Panc1 (cell line): ENCODE measurements at regions not wholly inside any gene's neighbourhood (a gene's known extent, or its start where the extent isn't known, plus 50 kb on each side); places are given as distances from the start of the nearest gene placed in this dataset.
A peak's percentile ranks its signal among the peaks of the same experiment; 100 is the strongest.

Experiments used
- ATAC-seq: fragments of 200-7000 bp; cut with Tn5 transposase; 2 replicates; pipeline ENCODE4 v1.9.1; 2020; ENCODE audit warnings: mild to moderate bottlenecking, moderate library complexity
- BruUV-seq: library from RNA; stranded (reverse); fragments of 400-500 nt; replicated peaks from 2 replicates; lab custom pipeline; 2021; lab: Mats Ljungman, UMichigan
- CTCF ChIA-PET: fragments of 300-600 bp; sonication (Branson Sonifier 250); formaldehyde crosslinking; loops from one replicate; lab custom pipeline; 2022; ENCODE audit warnings: antibody characterized with exemption; lab: Charles Lee
- POLR2A ChIA-PET: fragments of 300-600 bp; sonication (Branson Sonifier 250); formaldehyde crosslinking; loops from one replicate; lab custom pipeline; 2022; ENCODE audit warnings: antibody characterized with exemption; lab: Charles Lee
- DNase-seq: peaks from one replicate; pipeline ENCODE4 v3.0.0-alpha.2; 2010; ENCODE audit warnings: low read depth, low spot score
- H3K27ac ChIP-seq: 2 replicates; pipeline ENCODE4 v1.5.1; 2011; ENCODE audit warnings: mild to moderate bottlenecking, low read length, inconsistent platforms
- H3K27me3 ChIP-seq: fragments of 200-500 bp; sonication (Bioruptor generic); 2 replicates; pipeline ENCODE4 v1.6.0; 2014; ENCODE audit warnings: low read length, inconsistent platforms; ENCODE audit not compliant: control insufficient read depth, insufficient read depth
- H3K36me3 ChIP-seq: fragments of 200-500 bp; sonication (Bioruptor generic); 2 replicates; pipeline ENCODE4 v1.5.1; 2014; ENCODE audit warnings: inconsistent platforms, mild to moderate bottlenecking, low read length, moderate library complexity; ENCODE audit not compliant: control insufficient read depth, insufficient read depth
- H3K4me1 ChIP-seq: 2 replicates; pipeline ENCODE4 v1.5.1; 2011; ENCODE audit warnings: inconsistent platforms, mild to moderate bottlenecking, low read length, moderate library complexity; ENCODE audit not compliant: control insufficient read depth, insufficient read depth
- H3K4me3 ChIP-seq, 2 experiments: 2 replicates each; pipeline ENCODE4 v1.5.1; 2011 to 2012; ENCODE audit warnings: low read depth in 2 of 2, low read length in 2 of 2, mild to moderate bottlenecking in 2 of 2, inconsistent platforms in 1 of 2, moderate library complexity in 1 of 2
- H3K9me3 ChIP-seq: fragments of 200-500 bp; sonication (Bioruptor generic); 2 replicates; pipeline ENCODE4 v1.5.1; 2014; ENCODE audit warnings: low read depth, mild to moderate bottlenecking, inconsistent platforms, low read length, moderate library complexity; ENCODE audit not compliant: control insufficient read depth, insufficient read depth
- CTCF ChIP-seq: fragments of 450-650 bp; IDR thresholded peaks from 2 replicates; pipeline ENCODE4 v1.5.1; 2017; ENCODE audit warnings: mild to moderate bottlenecking
- POLR2AphosphoS5 ChIP-seq: IDR thresholded peaks from 2 replicates; pipeline ENCODE4 v1.6.1; 2012; ENCODE audit warnings: mild to moderate bottlenecking, low read depth, low read length, moderate library complexity
- REST ChIP-seq, 2 experiments: IDR thresholded peaks; 2 replicates each; pipeline ENCODE4 v1.6.1; 2011 to 2012; ENCODE audit warnings: low read depth in 2 of 2, control low read depth in 1 of 2, low read length in 1 of 2, mild to moderate bottlenecking in 1 of 2, moderate library complexity in 1 of 2; ENCODE audit not compliant: insufficient read depth in 1 of 2
- SIN3A ChIP-seq: IDR thresholded peaks from 2 replicates; pipeline ENCODE4 v1.6.1; 2012; ENCODE audit warnings: low read depth, mild to moderate bottlenecking, low read length, moderate library complexity, borderline replicate concordance; ENCODE audit not compliant: insufficient read depth
- TCF7L2 ChIP-seq: IDR thresholded peaks from 2 replicates; pipeline ENCODE4 v1.6.1; 2011; ENCODE audit warnings: mild to moderate bottlenecking, low read depth, low read length, inconsistent platforms
- in situ Hi-C: cut with HindIII; loops from 2 replicates; pipeline ENCODE4 v1.10.0; 2016; ENCODE audit warnings: low sequenced_read_pairs, low pct_unique_long_range_greater_than_20kb
- intact Hi-C: fragments of 100-400 bp; cut with micrococcal nuclease; formaldehyde crosslinking; loops from one replicate; pipeline ENCODE4 v1.10.0; 2022; ENCODE audit not compliant: unreplicated experiment

GRCh38 chr10:52378124-52378523, 64.0 kb downstream of the DKK1 start:
- H3K36me3 ChIP-seq, result no peaks in the 10 kb centered on the region
- in situ Hi-C loops, result no loop called here
- TF ChIP-seq TCF7L2 (no peak), SIN3A (no peak), POLR2AphosphoS5 (no peak), CTCF (no peak), REST (IDR thresholded peaks at IDR 0.05; ENCODE audit: insufficient read depth in 1 of 2, low read depth in 2 of 2, low read length in 1 of 2) (no peak)
- H3K4me1 ChIP-seq, result peaks cover 12% of the 10 kb centered on the region
- no peak for DNase-seq
- BruUV-seq, result no TSS peak
- ChIA-PET CTCF (no interaction called here), POLR2A (no interaction called here)
- ATAC-seq, result peak; percentile 56; the same call in 1 of the 2 replicates
- no peak overlapping the region for H3K4me3 ChIP-seq
- peak overlapping the region; percentile 60; the same call in 1 of the 2 replicates for H3K27ac ChIP-seq
- peaks cover 20% of the 10 kb centered on the region; the same call in 1 of the 2 replicates for H3K9me3 ChIP-seq
- intact Hi-C loops, result no loop called here
- H3K27me3 ChIP-seq, result no peaks in the 10 kb centered on the region

GRCh38 chr10:52379287-52379686, 65.2 kb downstream of the DKK1 start:
- POLR2A ChIA-PET, result interaction anchor here (0.6 kb wide), 1 partner anchor 168 kb away, joined by 3 read pairs; no protein-coding TSS in a partner anchor
- Histone ChIP-seq H3K9me3 (peaks cover 20% of the 10 kb centered on the region; the same call in 1 of the 2 replicates), H3K36me3 (no peaks in the 10 kb centered on the region), H3K27me3 (no peaks in the 10 kb centered on the region), H3K27ac (peak overlapping the region; percentile 60), H3K4me1 (peaks cover 12% of the 10 kb centered on the region), H3K4me3 (no peak overlapping the region)
- DNase-seq (no peak), ATAC-seq (no peak; the same call in 1 of the 2 replicates)
- CTCF ChIA-PET, result no interaction called here
- BruUV-seq, result no TSS peak
- no peak for TF ChIP-seq REST (IDR thresholded peaks at IDR 0.05; ENCODE audit: insufficient read depth in 1 of 2, low read depth in 2 of 2, low read length in 1 of 2)
- TF ChIP-seq TCF7L2, result no peak
- no peak for TF ChIP-seq SIN3A
- no peak for TF ChIP-seq POLR2AphosphoS5
- TF ChIP-seq CTCF, result no peak
- intact Hi-C loops (no loop called here), in situ Hi-C loops (no loop called here)
